ENCODE measurements at regions not wholly inside any gene's neighbourhood (a gene's known extent, or its start where the extent isn't known, plus 50 kb on each side); places are given as distances from the start of the nearest gene placed in this dataset.

GRCh38 chr12:107486140-107486892 lies 199.3 kb upstream of the PWP1 start:
- DNase-seq (ENCODE audit: low read depth in 4 of 4, low spot score in 3 of 4): no peak

GRCh38 chr12:107487011-107487680 lies 198.5 kb upstream of the PWP1 start:
- DNase-seq (ENCODE audit: low read depth in 4 of 4, low spot score in 3 of 4): no peak

- no peak for DNase-seq (ENCODE audit: low read depth in 4 of 4, low spot score in 3 of 4)
Observed at GRCh38 chr12:107488666-107489065, 196.9 kb upstream of the PWP1 start.

- no peak for DNase-seq (ENCODE audit: low read depth in 4 of 4, low spot score in 3 of 4)
Observed at GRCh38 chr12:107490010-107490409, 195.6 kb upstream of the PWP1 start.

GRCh38 chr12:107491856-107492255 lies 193.7 kb upstream of the PWP1 start:
- DNase-seq (ENCODE audit: low read depth in 4 of 4, low spot score in 3 of 4): no peak

- DNase-seq (ENCODE audit: low read depth in 4 of 4, low spot score in 3 of 4): no peak
Observed at GRCh38 chr12:107492393-107493134, 193.0 kb upstream of the PWP1 start.

GRCh38 chr12:107493135-107493494 lies 192.5 kb upstream of the PWP1 start:
- DNase-seq (ENCODE audit: low read depth in 4 of 4, low spot score in 3 of 4): no peak

- DNase-seq (ENCODE audit: low read depth in 4 of 4, low spot score in 3 of 4): no peak
Observed at GRCh38 chr12:107493666-107494065, 191.9 kb upstream of the PWP1 start.

GRCh38 chr12:107494331-107494730 lies 191.3 kb upstream of the PWP1 start:
- no peak for DNase-seq (ENCODE audit: low read depth in 4 of 4, low spot score in 3 of 4)

- no peak for DNase-seq (ENCODE audit: low read depth in 4 of 4, low spot score in 3 of 4)
Observed at GRCh38 chr12:107495604-107496003, 190.0 kb upstream of the PWP1 start.

GRCh38 chr12:107497231-107497630 lies 188.4 kb upstream of the PWP1 start:
- no peak for DNase-seq (ENCODE audit: low read depth in 4 of 4, low spot score in 3 of 4)

- DNase-seq (ENCODE audit: low read depth in 4 of 4, low spot score in 3 of 4): no peak
Observed at GRCh38 chr12:107500307-107500706, 185.3 kb upstream of the PWP1 start.

GRCh38 chr12:107501681-107502080 lies 183.9 kb upstream of the PWP1 start:
- DNase-seq (ENCODE audit: low read depth in 4 of 4, low spot score in 3 of 4): no peak

GRCh38 chr12:107503129-107503855 lies 182.3 kb upstream of the PWP1 start:
- no peak for DNase-seq (ENCODE audit: low read depth in 4 of 4, low spot score in 3 of 4)

- DNase-seq (ENCODE audit: low read depth in 4 of 4, low spot score in 3 of 4): no peak
Observed at GRCh38 chr12:107503887-107504885, 181.4 kb upstream of the PWP1 start.

GRCh38 chr12:107509421-107509820 lies 176.2 kb upstream of the PWP1 start:
- no peak for DNase-seq (ENCODE audit: low read depth in 4 of 4, low spot score in 3 of 4)

- DNase-seq (ENCODE audit: low read depth in 4 of 4, low spot score in 3 of 4): no peak
Observed at GRCh38 chr12:107510211-107510610, 175.4 kb upstream of the PWP1 start.

GRCh38 chr12:107511292-107511691 lies 174.3 kb upstream of the PWP1 start:
- DNase-seq (ENCODE audit: low read depth in 4 of 4, low spot score in 3 of 4): no peak

GRCh38 chr12:107512391-107512790 lies 173.2 kb upstream of the PWP1 start:
- no peak for DNase-seq (ENCODE audit: low read depth in 4 of 4, low spot score in 3 of 4)

- DNase-seq (ENCODE audit: low read depth in 4 of 4, low spot score in 3 of 4): no peak
Observed at GRCh38 chr12:107513184-107513583, 172.4 kb upstream of the PWP1 start.

Measured in right renal pelvis (tissue), 4 donors.